HG02759 (cell line): ENCODE measurements at regions not wholly inside any gene's neighbourhood (a gene's known extent, or its start where the extent isn't known, plus 50 kb on each side); places are given as distances from the start of the nearest gene placed in this dataset.

ENCODE experiments used
- ATAC-seq: cut with Tn5 transposase; IDR thresholded peaks from one replicate; pipeline ENCODE4 v1.9.1; 2021; ENCODE audit warnings: mild to moderate bottlenecking, moderate library complexity; ENCODE audit not compliant: unreplicated experiment

DNA sequence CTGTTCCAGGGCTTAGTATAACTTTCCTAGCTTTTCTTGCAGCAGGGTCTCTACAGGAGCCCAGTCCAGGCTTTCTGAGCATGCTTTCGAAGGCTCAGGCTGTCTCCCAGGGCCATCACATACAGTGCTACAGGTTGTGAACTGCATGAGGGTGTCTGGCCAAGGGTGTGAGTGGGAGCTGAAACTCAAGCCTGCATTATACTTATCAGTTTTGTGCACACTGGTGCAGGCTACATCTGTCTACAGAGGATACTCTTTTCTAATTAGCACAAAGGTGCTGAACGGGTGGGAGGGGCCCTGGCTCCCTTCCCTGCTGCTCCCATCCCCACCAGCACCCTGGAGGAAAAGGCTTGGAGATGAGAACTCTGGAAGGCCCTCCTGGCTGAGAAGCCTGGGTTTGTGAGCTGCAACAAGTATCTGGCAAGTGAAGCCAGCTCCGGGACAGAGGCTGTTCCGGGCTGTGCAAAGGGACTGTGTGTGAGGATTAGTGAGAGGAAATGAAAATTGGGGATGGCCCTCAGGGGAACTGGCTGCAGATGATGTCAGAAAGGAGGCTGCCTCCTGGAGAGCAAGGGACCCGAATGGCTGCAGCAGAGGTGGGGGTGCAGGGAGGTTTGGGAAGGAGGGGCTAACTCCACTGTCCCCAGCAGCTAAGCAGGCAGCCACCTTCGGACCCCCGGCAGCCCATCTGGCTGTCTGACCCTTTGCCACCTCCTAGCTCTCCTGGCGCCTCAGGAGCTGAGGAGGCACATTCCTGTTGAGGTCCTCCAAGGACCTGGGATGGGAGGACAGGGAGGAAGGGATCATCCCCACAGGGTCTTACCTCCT is 68.5 kb downstream of the EFNB1 start:
- no peak for ATAC-seq

DNA sequence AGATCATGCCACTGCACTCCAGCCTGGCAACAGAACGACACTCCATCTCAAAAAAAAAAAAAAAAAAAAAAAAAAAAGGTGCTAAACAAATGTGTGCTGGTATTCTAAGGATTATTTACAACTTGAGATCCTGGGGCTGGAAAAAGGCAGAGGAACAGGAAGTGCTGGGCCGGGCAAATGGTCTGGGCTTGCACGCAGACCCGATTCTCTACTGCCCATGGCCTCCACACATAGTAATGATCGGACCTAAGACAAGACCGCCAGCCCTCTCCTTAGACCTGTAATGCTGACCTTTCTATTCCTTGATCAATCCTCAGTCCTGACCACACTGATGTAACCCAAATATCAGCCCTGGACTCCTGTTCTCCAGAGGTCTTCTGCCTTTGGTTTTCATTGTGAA is 67.8 kb downstream of the EFNB1 start:
- ATAC-seq: no peak

DNA sequence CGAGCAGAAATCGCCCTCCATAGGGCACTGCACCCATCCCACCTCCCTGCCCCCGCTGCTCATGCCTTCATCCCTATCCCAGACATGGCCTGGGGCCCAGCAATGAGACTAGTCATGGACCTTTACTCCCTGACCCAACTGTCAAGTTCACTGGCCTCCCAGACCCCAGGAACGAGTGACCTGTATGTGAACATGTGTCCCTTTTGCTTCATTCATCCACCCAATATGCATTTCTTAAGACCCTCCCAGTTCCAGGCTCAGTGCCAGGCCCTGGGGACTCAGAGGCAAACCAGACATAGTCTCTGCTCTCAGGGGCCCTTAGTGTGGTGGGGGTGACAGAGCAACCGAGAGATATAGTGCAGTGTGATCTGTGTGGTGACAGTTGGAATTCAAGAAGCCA is 67.0 kb downstream of the EFNB1 start:
- no peak for ATAC-seq

DNA sequence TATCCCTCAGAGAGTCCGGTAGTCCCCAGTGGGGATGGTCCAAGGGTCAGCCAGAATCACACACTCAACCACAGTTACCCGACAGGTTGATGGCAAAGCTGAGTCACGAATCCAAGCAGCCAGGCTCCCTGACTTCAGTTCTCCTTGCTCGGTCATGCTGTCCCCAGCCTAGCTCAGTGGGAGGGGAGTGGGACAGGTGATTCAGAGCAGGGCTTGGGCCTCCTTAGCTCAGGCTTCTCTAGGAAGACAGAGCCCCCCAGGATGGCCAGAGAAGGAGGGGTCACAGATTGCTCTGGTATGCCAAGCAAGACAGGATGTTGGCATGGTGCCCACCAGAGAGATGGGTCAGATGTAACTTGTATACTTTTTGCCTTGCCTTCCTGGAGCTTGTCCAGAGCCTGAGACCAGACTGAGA is 66.5 kb downstream of the EFNB1 start:
- ATAC-seq: no peak

DNA sequence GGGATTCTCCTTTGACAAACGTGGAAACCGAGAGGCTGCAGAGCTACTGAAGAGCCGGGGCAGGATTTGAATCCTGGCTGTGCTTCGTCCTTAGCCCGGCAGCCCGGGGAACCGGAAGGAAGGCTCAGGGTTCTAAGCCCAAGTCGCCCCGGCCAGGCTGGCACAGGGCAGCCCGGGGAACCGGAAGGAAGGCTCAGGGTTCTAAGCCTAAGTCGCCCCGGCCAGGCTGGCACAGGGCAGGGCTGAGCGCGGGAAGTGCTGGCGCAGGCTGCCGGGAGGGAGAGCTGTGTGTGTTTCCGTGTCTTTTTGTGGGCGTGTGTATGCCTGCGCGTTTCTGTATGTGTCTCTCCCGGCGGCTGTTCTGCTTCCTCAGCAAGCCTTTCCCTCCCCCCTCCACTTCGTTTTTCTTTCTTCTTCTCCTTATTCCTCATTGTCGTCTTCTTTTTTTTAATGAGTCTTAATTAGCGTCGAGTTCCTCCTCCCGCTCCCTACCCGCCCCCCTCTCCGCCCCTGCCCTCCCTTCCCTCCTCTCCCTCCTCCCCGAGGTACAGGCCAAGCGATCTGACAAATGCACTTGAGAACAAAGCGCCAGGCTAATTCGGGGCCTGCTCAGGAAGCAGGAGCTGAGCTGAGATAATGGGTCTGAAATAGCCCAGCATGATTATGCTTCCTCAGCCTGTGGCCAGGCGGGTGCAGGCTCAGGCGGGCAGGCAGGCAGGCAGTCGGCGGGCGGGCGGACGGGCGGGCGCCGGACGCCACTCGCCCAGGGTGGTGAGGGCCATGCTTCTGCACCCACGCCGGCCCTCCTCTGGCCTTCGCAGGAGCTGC is 65.9 kb downstream of the EFNB1 start:
- ATAC-seq: no peak

DNA sequence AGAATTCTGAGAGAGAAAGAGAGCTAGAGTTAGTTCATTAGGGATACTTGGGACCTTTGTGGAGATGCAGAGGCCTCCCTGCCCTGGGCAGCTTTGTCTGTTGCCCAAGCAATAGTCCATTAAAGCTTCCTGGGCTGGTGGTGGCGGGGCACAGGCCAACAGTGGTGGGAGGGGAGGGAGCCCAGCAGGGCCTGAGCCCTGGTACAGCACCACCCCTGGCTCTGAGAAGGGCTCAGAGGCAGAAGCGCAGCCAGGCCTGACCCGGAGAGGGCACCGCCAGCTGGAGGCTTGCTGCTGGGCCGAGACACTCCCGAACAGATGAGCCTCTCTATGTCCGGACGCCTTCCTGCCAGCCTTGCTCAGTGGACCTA is 65.3 kb downstream of the EFNB1 start:
- no peak for ATAC-seq

DNA sequence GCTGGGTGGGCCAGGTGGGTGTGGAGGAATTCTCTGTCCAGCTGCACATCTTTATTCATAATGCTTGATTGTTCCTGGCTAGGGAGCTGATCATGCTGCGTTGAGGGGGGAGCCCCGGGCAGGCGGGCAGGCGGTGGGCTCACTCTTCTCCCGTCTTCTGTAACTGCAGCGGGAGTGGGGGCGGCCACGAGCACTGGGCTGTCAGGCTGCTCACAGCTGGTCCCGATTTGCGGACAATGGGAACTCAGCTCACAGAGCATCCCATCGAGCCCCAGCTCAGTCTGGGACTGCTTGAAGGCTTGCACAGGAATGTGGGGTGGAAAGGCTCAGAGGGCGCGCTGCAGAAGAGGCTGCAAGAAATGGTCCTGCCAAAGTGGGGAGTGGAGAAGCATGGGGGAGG is 63.8 kb downstream of the EFNB1 start:
- ATAC-seq: no peak

DNA sequence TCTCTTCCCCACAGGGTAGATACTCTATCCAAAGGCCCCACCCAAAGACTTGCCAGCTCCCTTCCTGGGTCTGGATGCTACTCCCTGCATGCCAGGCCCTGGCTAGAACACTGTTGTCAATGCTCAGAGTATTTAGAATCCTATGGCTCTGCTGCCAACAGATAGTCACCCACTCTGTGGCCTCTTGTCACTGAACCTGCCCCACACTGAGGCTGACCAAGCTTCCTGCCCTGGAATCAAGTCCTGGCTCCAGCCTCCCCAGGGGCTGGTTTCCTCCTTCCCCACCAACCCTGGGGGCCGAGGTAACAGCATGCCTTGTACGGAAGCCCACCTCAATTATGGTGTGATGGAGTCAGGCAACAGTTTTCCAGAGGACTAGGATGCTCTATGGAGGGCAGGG is 63.3 kb downstream of the EFNB1 start:
- no peak for ATAC-seq
